CD4-positive, alpha-beta T cell treated with Interleukin-10 for 1 hour (primary cell): ENCODE measurements at regions not wholly inside any gene's neighbourhood (a gene's known extent, or its start where the extent isn't known, plus 50 kb on each side); places are given as distances from the start of the nearest gene placed in this dataset.
"Not testable (repeated sequence)": the region's sequence is repeated elsewhere in the genome, so short reads cannot be mapped to it uniquely, and the experiment has no call there.

Experiments
- DNase-seq: peaks from one replicate; pipeline ENCODE4 v3.0.0-alpha.2; 2020

- no peak for DNase-seq
Measured at GRCh38 chr2:56515399-56515798, 331.6 kb downstream of the CCDC85A start.

- no peak for DNase-seq
Measured at GRCh38 chr2:56519806-56520205, 336.0 kb downstream of the CCDC85A start.

GRCh38 chr2:56522605-56523089 lies 338.9 kb downstream of the CCDC85A start:
- no peak for DNase-seq

- DNase-seq: no peak
Measured at GRCh38 chr2:56523816-56524215, 340.0 kb downstream of the CCDC85A start.

DNA sequence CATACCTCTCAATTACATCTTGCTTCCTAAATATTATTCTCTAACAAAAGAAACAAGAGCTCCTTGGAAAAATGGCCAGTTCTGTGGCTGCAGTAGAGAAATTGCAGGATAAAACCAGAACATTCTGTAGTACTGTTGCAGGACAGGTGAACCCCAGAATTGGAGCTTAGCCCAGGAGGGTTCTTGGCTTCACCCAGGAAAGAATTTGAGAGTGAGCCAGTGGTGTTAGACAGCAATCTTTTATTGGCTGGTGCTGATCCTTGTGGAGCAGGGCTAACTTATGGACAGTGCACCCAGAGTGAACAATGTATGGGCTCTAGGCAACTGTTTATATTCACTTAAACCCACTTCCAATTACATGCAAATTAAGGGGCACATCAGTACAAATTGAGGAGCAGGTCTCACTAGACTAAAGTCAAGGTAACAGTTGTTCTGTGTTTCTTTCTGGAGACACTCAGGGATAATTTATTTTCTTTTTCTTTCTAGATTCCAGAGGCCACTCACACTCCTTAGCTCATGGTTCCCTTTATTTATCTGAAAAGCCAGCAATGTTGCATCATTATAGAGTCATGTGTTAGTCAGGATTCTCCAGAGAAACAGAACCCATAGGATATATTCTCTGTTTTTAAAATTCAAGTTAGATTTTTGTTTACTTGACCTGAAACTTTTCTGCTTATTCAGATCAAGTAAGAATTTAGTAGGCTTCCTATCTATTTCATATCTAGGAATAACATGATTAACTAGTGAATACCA lies 348.1 kb downstream of the CCDC85A start:
- no peak for DNase-seq

DNA sequence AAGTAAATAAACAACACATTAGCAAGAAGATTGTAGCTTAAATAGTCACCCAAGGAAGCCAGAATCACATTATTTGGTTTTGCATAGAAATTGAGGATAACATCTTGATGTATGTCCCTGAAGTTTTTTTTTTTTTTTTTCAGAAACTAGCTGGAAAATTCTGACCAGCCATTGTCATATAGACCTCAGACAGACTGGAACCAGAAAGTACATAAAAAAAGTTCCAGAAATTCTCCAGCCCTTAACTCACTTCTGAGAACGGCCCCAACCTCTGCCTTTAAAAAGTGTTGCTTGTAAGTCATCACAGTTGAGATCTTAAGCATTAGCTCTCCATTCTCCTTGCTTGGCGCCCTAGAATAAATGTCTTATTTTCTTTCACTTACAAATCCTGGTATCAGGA lies 350.5 kb downstream of the CCDC85A start:
- no peak for DNase-seq

DNA sequence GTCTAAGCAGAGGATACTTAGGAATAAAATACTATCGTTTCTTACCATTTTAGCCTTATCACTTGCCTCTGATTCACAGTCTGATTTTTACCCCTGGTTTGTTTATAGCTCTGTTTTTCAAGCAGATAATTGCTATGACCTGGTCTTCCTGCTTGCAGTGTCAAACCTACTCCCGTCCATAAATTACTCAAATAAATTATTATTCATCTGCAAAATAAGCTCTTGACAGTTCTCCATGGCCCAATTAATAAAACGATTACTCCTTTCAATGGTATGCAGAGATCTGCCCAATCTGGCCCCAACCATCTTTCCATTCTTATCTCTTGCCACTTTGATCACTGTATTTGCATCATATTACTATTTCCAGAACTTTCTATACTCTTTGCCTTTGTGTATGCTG lies 354.0 kb downstream of the CCDC85A start:
- DNase-seq: no peak

- DNase-seq: no peak
Measured at GRCh38 chr2:56539618-56540017, 355.8 kb downstream of the CCDC85A start.

GRCh38 chr2:56540467-56540866 lies 356.7 kb downstream of the CCDC85A start:
- DNase-seq: no peak

- DNase-seq: no peak
Measured at GRCh38 chr2:56540916-56541315, 357.1 kb downstream of the CCDC85A start.

GRCh38 chr2:56542213-56542612 lies 358.4 kb downstream of the CCDC85A start:
- DNase-seq: no peak

DNA sequence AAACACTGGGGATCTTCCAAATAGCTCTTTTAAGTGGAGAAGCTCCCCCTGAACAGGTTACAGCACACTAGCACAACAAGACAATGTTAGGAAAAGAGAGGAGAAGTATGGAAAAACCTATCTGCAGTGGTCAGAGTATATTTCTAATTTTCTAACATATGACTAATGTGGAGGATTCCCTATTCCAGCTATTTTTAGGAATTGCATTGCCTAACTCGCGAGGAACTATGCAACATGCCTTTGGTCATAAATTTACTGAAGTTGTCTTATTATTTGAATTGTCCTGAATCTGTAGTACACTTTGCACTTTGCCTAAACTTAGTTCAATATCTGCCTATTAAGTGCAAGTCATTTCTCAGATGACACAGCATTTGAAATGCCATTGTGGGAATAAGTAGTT lies 381.4 kb downstream of the CCDC85A start:
- DNase-seq: no peak

GRCh38 chr2:56571074-56571473 lies 387.3 kb downstream of the CCDC85A start:
- DNase-seq: no peak

GRCh38 chr2:56576001-56576400 lies 392.2 kb downstream of the CCDC85A start:
- DNase-seq: no peak

DNA sequence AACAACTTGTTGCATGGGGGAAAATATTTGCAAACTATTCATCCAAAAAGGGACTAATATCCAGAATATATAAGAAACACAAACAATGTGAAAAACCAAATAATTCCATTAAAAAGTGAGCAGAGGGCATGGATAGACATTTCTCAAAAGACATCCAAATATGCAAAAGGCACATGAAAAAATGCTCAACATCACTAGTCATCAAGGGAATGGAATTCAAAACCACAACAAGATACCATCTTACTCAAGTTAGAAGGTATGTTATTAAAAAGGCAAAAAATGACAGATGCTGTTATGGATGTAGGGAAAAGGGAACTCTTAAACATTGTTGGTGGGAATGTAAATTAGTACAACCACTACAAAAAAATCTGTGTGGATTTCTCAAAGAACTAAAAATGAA lies 396.5 kb downstream of the CCDC85A start:
- no peak for DNase-seq

- DNase-seq: no peak
Measured at GRCh38 chr2:56582570-56582969, 398.8 kb downstream of the CCDC85A start.

DNA sequence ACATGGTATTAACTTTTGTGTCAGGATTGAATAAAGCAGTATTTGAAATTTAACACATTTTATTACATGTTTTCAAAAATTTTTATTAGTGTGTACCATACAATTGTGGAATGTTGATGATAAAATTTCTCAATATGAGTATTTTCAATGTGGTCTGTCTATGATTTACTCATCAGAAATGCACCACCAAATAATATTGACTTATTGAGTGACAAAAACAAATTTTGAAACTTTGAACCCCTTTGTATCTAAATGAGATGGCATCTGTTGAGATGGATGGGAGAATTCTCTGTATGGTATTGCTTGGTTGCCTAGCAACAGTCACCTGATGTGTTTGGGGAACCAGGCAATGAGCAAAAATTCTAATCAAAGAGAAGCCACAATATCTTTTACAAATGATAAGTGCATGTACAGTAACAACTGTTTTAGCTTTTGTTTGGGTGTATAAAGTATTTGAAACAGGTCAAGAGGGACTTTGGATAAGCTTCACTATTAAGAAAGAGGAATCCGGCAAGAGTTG lies 400.1 kb downstream of the CCDC85A start:
- DNase-seq: no peak

DNA sequence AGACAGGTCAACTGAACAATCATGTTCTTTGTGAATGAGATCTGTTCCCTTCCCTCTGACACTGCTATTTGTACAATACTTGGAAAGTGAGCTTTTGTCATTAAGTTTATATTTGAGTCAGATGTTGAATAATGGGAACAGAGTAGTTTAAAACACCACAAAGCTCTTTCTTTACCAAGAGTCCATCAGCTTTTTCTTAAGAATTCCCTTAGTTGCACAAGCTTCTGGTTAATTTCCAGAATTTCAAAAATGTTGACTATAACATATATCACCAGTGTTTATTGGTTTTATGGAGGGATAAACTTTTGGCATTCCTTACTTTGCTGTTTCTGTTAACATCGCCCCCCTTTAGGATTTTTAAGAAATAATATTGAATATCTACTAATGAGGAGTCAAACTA lies 403.7 kb downstream of the CCDC85A start:
- no peak for DNase-seq

DNA sequence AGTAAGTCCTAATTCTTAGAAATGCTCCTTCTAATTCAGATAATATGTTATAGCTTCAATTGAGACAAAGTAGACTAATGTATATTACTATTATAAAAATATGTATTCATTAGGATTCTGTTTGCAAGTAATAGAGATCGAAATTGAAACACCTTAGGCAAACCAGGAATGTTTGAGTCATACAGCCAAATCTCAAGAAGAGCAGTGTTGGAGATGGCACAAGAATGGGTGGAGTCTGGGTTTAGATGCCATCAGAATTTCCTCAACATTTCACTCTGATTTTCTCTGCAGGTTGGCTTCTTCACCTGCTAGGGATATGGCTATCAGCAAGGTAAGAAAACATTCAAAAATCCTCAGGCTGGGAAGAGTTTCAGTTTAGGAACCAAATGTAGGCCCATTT lies 405.4 kb downstream of the CCDC85A start:
- no peak for DNase-seq

DNA sequence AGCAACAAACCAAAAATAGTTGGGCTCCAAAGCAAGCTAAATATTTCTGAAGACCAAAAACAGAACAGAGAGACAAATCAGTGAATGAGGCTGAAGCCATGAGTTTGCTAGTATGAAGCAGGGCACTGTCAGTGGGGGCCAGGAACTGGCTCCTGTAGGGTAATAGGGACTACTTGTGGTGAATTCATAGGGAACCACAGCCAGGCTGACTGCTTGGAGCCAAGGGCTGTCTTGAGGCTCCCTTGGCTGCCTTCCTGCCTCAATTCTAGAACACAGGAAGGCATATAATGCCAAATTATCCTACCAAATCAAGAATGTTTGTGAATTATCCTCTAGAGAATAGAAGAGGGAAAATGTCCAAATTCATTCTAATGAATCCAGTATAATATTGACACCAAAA lies 406.0 kb downstream of the CCDC85A start:
- DNase-seq: no peak

DNA sequence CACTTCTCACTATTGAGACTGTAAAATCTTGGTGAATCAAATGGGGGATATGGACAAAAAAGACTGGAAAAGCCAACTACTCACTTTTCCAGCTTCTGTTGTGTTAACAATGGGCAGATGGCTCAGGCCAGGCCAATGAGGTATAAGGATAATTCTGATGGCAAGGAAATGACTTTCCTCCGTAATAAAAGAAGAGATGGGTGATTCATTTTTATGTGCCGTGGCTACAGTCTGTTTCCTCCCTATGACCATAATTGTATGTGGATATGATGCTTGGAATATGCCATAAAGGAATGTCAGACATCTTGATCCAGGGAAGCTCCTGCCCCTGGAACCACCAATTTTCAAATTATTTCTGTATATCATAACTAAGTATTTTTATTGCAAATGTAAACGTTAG lies 406.8 kb downstream of the CCDC85A start:
- no peak for DNase-seq

GRCh38 chr2:56606086-56606485 lies 422.3 kb downstream of the CCDC85A start:
- not testable (repeated sequence) for DNase-seq

GRCh38 chr2:56613254-56613653 lies 429.5 kb downstream of the CCDC85A start:
- DNase-seq: no peak

DNA sequence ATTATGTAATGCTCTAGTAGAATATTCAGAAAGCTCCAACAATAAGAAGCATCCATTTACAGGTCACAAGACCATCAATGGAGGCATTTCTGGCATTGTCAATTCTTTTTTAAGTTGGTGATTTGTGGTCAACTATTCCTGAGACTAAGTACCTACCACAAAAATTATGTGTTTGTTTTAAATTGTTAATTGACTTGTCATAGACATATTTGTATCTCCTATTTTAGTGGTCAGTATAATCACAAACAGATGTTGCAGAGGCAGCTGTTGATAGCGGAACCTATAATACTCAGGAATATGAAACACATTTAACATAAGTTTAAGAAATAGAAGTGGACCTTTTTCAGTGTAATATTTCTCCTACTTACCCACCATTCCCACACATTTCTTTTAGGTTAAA lies 430.1 kb downstream of the CCDC85A start:
- DNase-seq: no peak

GRCh38 chr2:56615760-56616159 lies 432.0 kb downstream of the CCDC85A start:
- no peak for DNase-seq
